CD14-positive monocyte (primary cell): ENCODE measurements at regions not wholly inside any gene's neighbourhood (a gene's known extent, or its start where the extent isn't known, plus 50 kb on each side); places are given as distances from the start of the nearest gene placed in this dataset.

ENCODE experiments used
- DNase-seq, 3 donors: peaks; one replicate each; pipeline ENCODE4 v3.0.0-alpha.2; 2011 to 2022
- H2AFZ ChIP-seq: 2 replicates; pipeline ENCODE4 v1.6.0; 2012; ENCODE audit warnings: mild to moderate bottlenecking, low read depth, low read length, inconsistent platforms; ENCODE audit not compliant: insufficient read depth, poor library complexity, severe bottlenecking
- H3K27ac ChIP-seq, 2 donors: 1 replicate in 1 of 2; 2 replicates in 1 of 2; pipeline ENCODE4 v1.5.1; 2012 to 2013; ENCODE audit warnings: low read length in 2 of 2, control low read depth in 1 of 2, inconsistent platforms in 1 of 2, low read depth in 1 of 2, mild to moderate bottlenecking in 1 of 2
- H3K27me3 ChIP-seq, 2 donors: one replicate each; pipeline versions ENCODE4 v1.6.0 to v1.6.1; 2011 to 2013; ENCODE audit warnings: low read length in 2 of 2; ENCODE audit not compliant: control insufficient read depth in 2 of 2, insufficient read depth in 2 of 2
- H3K36me3 ChIP-seq, 2 donors: replicated peaks in 1 of 2; 1 replicate in 1 of 2; 2 replicates in 1 of 2; pipeline versions ENCODE4 v1.5.1 to v1.6.1; 2012 to 2013; ENCODE audit warnings: low read length in 2 of 2, control low read depth in 1 of 2, inconsistent platforms in 1 of 2, mild to moderate bottlenecking in 1 of 2; ENCODE audit not compliant: insufficient read depth in 2 of 2, control insufficient read depth in 1 of 2
- H3K4me1 ChIP-seq, 2 donors: 1 replicate in 1 of 2; 2 replicates in 1 of 2; pipeline versions ENCODE4 v1.5.1 to v1.6.1; 2012 to 2013; ENCODE audit warnings: low read length in 2 of 2, control low read depth in 1 of 2, inconsistent platforms in 1 of 2, mild to moderate bottlenecking in 1 of 2, moderate library complexity in 1 of 2; ENCODE audit not compliant: insufficient read depth in 2 of 2, control insufficient read depth in 1 of 2
- H3K4me2 ChIP-seq: replicated peaks from 2 replicates; pipeline ENCODE3; 2012; ENCODE audit warnings: low read length, moderate library complexity, mild to moderate bottlenecking; ENCODE audit not compliant: poor library complexity, severe bottlenecking; ENCODE audit errors: extremely low read depth
- H3K4me3 ChIP-seq, 3 experiments: fragments of 200-600 bp in 1 of 3; sonication (generic) in 1 of 3; replicated peaks in 1 of 3; 1 replicate in 2 of 3; 2 replicates in 1 of 3; pipeline ENCODE4 v1.5.1; 2011 to 2013; ENCODE audit warnings: low read length in 3 of 3, mild to moderate bottlenecking in 3 of 3, control low read depth in 2 of 3, low read depth in 2 of 3, inconsistent platforms in 1 of 3, moderate library complexity in 1 of 3
- H3K79me2 ChIP-seq: 2 replicates; pipeline ENCODE4 v1.6.0; 2012; ENCODE audit warnings: mild to moderate bottlenecking, control low read depth, inconsistent platforms, low read length, moderate library complexity; ENCODE audit not compliant: insufficient read depth
- H3K9ac ChIP-seq: 2 replicates; pipeline ENCODE4 v1.6.0; 2017; ENCODE audit warnings: low read length, mild to moderate bottlenecking; ENCODE audit not compliant: insufficient read depth, poor library complexity, severe bottlenecking
- H3K9me3 ChIP-seq, 2 donors: replicated peaks in 1 of 2; 1 replicate in 1 of 2; 2 replicates in 1 of 2; pipeline versions ENCODE4 v1.5.1 to v1.6.1; 2012 to 2013; ENCODE audit warnings: low read length in 2 of 2, control low read depth in 1 of 2; ENCODE audit not compliant: control insufficient read depth in 1 of 2, insufficient read depth in 1 of 2
- H4K20me1 ChIP-seq: 2 replicates; pipeline ENCODE4 v1.6.0; 2012; ENCODE audit warnings: mild to moderate bottlenecking, low read length, control low read depth, moderate library complexity; ENCODE audit not compliant: insufficient read depth
- H3K27ac Mint-ChIP-seq, 7 donors: one replicate each; pipeline ENCODE4 v1.8.0; 2020; ENCODE audit warnings: mild to moderate bottlenecking in 7 of 7, mixed read lengths in 7 of 7, moderate library complexity in 6 of 7, inconsistent platforms in 2 of 7
- H3K27me3 Mint-ChIP-seq, 3 donors: one replicate each; pipeline ENCODE4 v1.8.0; 2021 to 2022; ENCODE audit warnings: low read depth in 3 of 3, mild to moderate bottlenecking in 3 of 3, mixed read lengths in 3 of 3, moderate library complexity in 3 of 3, inconsistent platforms in 1 of 3
- H3K36me3 Mint-ChIP-seq, 2 donors: one replicate each; pipeline ENCODE4 v1.8.0; 2020; ENCODE audit warnings: mixed read lengths in 2 of 2, inconsistent platforms in 1 of 2, mild to moderate bottlenecking in 1 of 2
- H3K4me1 Mint-ChIP-seq: one replicate; pipeline ENCODE4 v1.8.0; 2020; ENCODE audit warnings: mild to moderate bottlenecking, mixed read lengths
- H3K4me3 Mint-ChIP-seq, 2 donors: one replicate each; pipeline ENCODE4 v1.8.0; 2020; ENCODE audit warnings: mild to moderate bottlenecking in 2 of 2, mixed read lengths in 2 of 2, moderate library complexity in 1 of 2
- H3K9me3 Mint-ChIP-seq, 7 donors: one replicate each; pipeline ENCODE4 v1.8.0; 2020 to 2022; ENCODE audit warnings: mixed read lengths in 7 of 7, mild to moderate bottlenecking in 6 of 7, moderate library complexity in 6 of 7, inconsistent platforms in 2 of 7
- CTCF ChIP-seq: fragments of 200-600 bp; IDR thresholded peaks from one replicate; pipeline ENCODE4 v1.8.0; 2022; ENCODE audit warnings: antibody characterized with exemption, mild to moderate bottlenecking
- WGBS: methylation state at CpG from one replicate; pipeline ENCODE4 v1.1.5; 2013; ENCODE audit warnings: missing lambda C conversion rate; ENCODE audit not compliant: insufficient coverage; 5-methylcytosine and 5-hydroxymethylcytosine counted together
- intact Hi-C, 2 donors: fragments of 100-400 bp; cut with micrococcal nuclease; formaldehyde crosslinking; loops; one replicate each; pipeline versions ENCODE4 v1.15.0 to v1.15.1; 2023

- DNase-seq: no peak
- no peak overlapping the region for H3K4me2 ChIP-seq
Measured at GRCh38 chr5:61882901-61883500, 423.0 kb upstream of the KIF2A start.

GRCh38 chr5:61884252-61884855 lies 421.7 kb upstream of the KIF2A start:
- no peak overlapping the region for H3K27ac ChIP-seq
- TF ChIP-seq CTCF: no peak
- no peaks in the 10 kb centered on the region for H3K36me3 Mint-ChIP-seq
- H3K9ac ChIP-seq: no peak overlapping the region
- H3K4me3 Mint-ChIP-seq: no peak overlapping the region
- DNase-seq: no peak
- WGBS: 97% methylated on average over 6 of the region's 7 CpGs
- H3K4me2 ChIP-seq: no peak overlapping the region
- no peaks in the 10 kb centered on the region for H3K4me1 Mint-ChIP-seq
- peaks cover 0 to 5% (median 0%) of the 10 kb centered on the region in 7 donors for H3K9me3 Mint-ChIP-seq
- no peak overlapping the region for H3K27ac Mint-ChIP-seq
- H3K27me3 ChIP-seq: no peaks in the 10 kb centered on the region
- H3K27me3 Mint-ChIP-seq: peaks cover 2 to 7% (median 4%) of the 10 kb centered on the region in 3 donors
- intact Hi-C loops: no loop called here
- H3K36me3 ChIP-seq: no peaks in the 10 kb centered on the region
- no peak overlapping the region for H3K4me3 ChIP-seq
- no peaks in the 10 kb centered on the region for H4K20me1 ChIP-seq
- H2AFZ ChIP-seq: no peak overlapping the region
- no peaks in the 10 kb centered on the region for H3K79me2 ChIP-seq
- H3K4me1 ChIP-seq: no peaks in the 10 kb centered on the region
- no peaks in the 10 kb centered on the region for H3K9me3 ChIP-seq

More at GRCh38 chr5:61882901-61883500, 423.0 kb upstream of the KIF2A start:
- peaks cover 0 to 2% (median 0%) of the 10 kb centered on the region in 7 donors for H3K9me3 Mint-ChIP-seq
- Histone ChIP-seq H4K20me1 (no peaks in the 10 kb centered on the region), H3K27ac (no peak overlapping the region), H2AFZ (no peak overlapping the region), H3K4me1 (no peaks in the 10 kb centered on the region), H3K79me2 (no peaks in the 10 kb centered on the region), H3K9ac (no peak overlapping the region), H3K27me3 (no peaks in the 10 kb centered on the region), H3K9me3 (no peaks in the 10 kb centered on the region), H3K4me3 (no peak overlapping the region), H3K36me3 (no peaks in the 10 kb centered on the region)
- H3K4me3 Mint-ChIP-seq: no peak overlapping the region
- no peaks in the 10 kb centered on the region for H3K36me3 Mint-ChIP-seq
- no peak overlapping the region for H3K27ac Mint-ChIP-seq
- H3K4me1 Mint-ChIP-seq: no peaks in the 10 kb centered on the region
- WGBS: 100% methylated on average over 3 of the region's 9 CpGs
- TF ChIP-seq CTCF: no peak
- H3K27me3 Mint-ChIP-seq: peaks cover 2 to 6% (median 4%) of the 10 kb centered on the region in 3 donors
- intact Hi-C loops: no loop called here
